ENCODE measurements at regions not wholly inside any gene's neighbourhood (a gene's known extent, or its start where the extent isn't known, plus 50 kb on each side); places are given as distances from the start of the nearest gene placed in this dataset.

DNA sequence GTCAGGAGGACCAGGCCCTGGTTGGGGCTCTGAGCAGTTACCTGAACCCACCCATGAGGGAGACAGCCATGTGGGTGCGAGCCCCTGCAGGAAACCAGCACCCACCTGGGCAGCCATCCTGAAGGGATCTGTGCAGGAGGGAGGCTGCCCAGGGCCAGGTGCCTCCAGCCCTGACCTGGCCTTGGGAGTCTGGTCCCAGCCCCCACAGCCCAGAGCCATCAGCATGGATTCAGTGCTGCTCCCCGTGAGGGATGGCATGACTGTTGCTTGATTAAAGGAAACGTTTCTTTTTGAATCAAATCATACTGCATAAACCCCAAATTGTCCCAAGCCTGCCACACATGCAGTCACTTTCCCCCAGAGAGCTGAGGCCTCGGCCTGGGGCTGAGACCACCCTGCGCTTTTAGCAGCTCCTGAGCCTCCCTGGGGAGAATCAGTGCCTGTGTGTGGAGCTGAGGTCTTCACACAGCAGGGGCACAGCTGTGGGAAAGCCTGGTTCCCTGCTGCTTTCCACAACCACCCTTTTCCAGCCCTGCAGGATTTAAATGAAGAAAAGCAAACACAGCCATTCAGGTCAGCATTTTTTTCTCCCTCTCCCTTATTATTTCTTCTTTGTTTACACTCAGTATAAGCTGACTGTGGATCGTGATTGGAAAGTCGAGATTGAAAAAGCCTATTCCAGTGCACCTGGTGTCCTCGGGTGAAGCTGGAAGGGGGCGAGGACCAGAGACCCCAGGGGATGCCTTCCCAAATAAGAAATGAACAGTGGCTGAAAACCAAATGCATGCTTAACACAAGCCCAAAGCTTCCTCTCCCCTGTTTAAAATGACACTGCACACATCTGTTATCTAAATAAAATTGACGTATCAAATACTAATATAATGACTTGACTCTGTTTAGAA is 283.9 kb downstream of the SMOC2 start:
- H3K4me3 ChIP-seq: no peak overlapping the region
- TF ChIP-seq CTCF (IDR thresholded peaks at IDR 0.05): no peak
- H3K36me3 ChIP-seq: no peaks in the 10 kb centered on the region

GRCh38 chr6:168724033-168724432 is 283.0 kb downstream of the SMOC2 start:
- no peak for DNase-seq (ENCODE audit: low spot score in 2 of 2)

More for the DNA sequence above, 283.9 kb downstream of the SMOC2 start:
- no peak overlapping the region for H3K27ac ChIP-seq
- no peaks in the 10 kb centered on the region for H3K27me3 ChIP-seq
- intact Hi-C loops (cut with DNase I): no loop called here
- H3K9me3 ChIP-seq: no peaks in the 10 kb centered on the region
- peak in 1 of 2 donors; percentile 54 for DNase-seq (ENCODE audit: low spot score in 2 of 2)
- H3K4me1 ChIP-seq: no peaks in the 10 kb centered on the region

GRCh38 chr6:168722397-168722796 is 281.4 kb downstream of the SMOC2 start:
- peak in 1 of 2 donors; percentile 50 for DNase-seq (ENCODE audit: low spot score in 2 of 2)
- Histone ChIP-seq H3K4me3 (no peak overlapping the region), H3K27ac (no peak overlapping the region), H3K9me3 (no peaks in the 10 kb centered on the region), H3K27me3 (no peaks in the 10 kb centered on the region), H3K36me3 (no peaks in the 10 kb centered on the region), H3K4me1 (no peaks in the 10 kb centered on the region)
- no peak for TF ChIP-seq CTCF (IDR thresholded peaks at IDR 0.05)
- intact Hi-C loops (cut with DNase I): no loop called here

More at GRCh38 chr6:168724033-168724432, 283.0 kb downstream of the SMOC2 start:
- Histone ChIP-seq H3K4me3 (no peak overlapping the region), H3K27me3 (no peaks in the 10 kb centered on the region), H3K36me3 (no peaks in the 10 kb centered on the region), H3K27ac (no peak overlapping the region), H3K9me3 (no peaks in the 10 kb centered on the region), H3K4me1 (no peaks in the 10 kb centered on the region)
- intact Hi-C loops (cut with DNase I): no loop called here
- no peak for TF ChIP-seq CTCF (IDR thresholded peaks at IDR 0.05)

DNA sequence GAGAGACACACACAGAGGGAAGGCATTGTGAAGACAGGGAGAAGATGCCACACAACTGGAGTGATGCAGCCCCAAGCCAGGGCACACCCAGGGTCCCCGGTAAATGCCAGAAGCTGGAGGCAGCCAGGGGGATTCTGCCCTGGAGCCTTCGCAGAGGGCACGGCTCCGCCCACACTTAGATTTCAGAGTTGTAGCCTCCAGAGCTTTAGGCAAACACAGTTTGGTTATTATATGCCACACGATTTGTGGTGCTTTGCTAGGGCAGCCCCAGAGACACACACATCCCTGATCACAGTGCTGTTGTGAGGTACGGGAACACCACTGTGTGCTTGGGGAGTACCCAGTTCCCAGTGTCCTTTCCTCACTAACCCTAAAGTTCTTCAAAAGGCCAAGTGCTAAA is 280.6 kb downstream of the SMOC2 start:
- no peaks in the 10 kb centered on the region for H3K27me3 ChIP-seq
- H3K4me1 ChIP-seq: no peaks in the 10 kb centered on the region
- H3K36me3 ChIP-seq: no peaks in the 10 kb centered on the region
- no peaks in the 10 kb centered on the region for H3K9me3 ChIP-seq
- DNase-seq (ENCODE audit: low spot score in 2 of 2): no peak
- intact Hi-C loops (cut with DNase I): no loop called here
- no peak overlapping the region for H3K27ac ChIP-seq
- TF ChIP-seq CTCF (IDR thresholded peaks at IDR 0.05): no peak
- no peak overlapping the region for H3K4me3 ChIP-seq

- no peak overlapping the region for H3K27ac ChIP-seq
- no peak for TF ChIP-seq CTCF (IDR thresholded peaks at IDR 0.05)
- no peak overlapping the region for H3K4me3 ChIP-seq
- no peak for DNase-seq (ENCODE audit: low spot score in 2 of 2)
- H3K9me3 ChIP-seq: no peaks in the 10 kb centered on the region
- H3K36me3 ChIP-seq: no peaks in the 10 kb centered on the region
- intact Hi-C loops (cut with DNase I): no loop called here
- H3K27me3 ChIP-seq: no peaks in the 10 kb centered on the region
- H3K4me1 ChIP-seq: no peaks in the 10 kb centered on the region
Observed at GRCh38 chr6:168719901-168720300, 278.9 kb downstream of the SMOC2 start.

All from ascending aorta (tissue), 2 donors.